Esophagus squamous epithelium (tissue), 4 donors: ENCODE measurements at regions not wholly inside any gene's neighbourhood (a gene's known extent, or its start where the extent isn't known, plus 50 kb on each side); places are given as distances from the start of the nearest gene placed in this dataset.

Source experiments
- CTCF ChIP-seq, 6 experiments: fragments of 450-650 bp in 4 of 6; fragments of 200-600 bp in 2 of 6; sonication (generic) in 2 of 6; IDR thresholded peaks; one replicate each; pipeline ENCODE4 v1.5.1; 2016 to 2019; ENCODE audit warnings: antibody characterized with exemption in 6 of 6, mild to moderate bottlenecking in 4 of 6, moderate library complexity in 4 of 6
- POLR2A ChIP-seq, 4 donors: fragments of 450-650 bp; IDR thresholded peaks; one replicate each; pipeline ENCODE4 v1.6.1; 2017; ENCODE audit warnings: antibody characterized with exemption in 4 of 4, mild to moderate bottlenecking in 4 of 4, moderate library complexity in 3 of 4

GRCh38 chr3:65259946-65260345, 572.1 kb upstream of the ADAMTS9 start:
- TF ChIP-seq CTCF (IDR thresholded peaks at IDR 0.05) (no peak), POLR2A (IDR thresholded peaks at IDR 0.05) (no peak)
